Activated naive CD8-positive, alpha-beta T cell treated with anti-CD3 and anti-CD28 coated beads, Interleukin-2, amount 10 ng/mL, durations not matched to agents 7 days and 5 days (primary cell): ENCODE measurements at regions not wholly inside any gene's neighbourhood (a gene's known extent, or its start where the extent isn't known, plus 50 kb on each side); places are given as distances from the start of the nearest gene placed in this dataset.

Experiments used
- ATAC-seq: fragments of 150-1000 bp; cut with Tn5 transposase; one replicate; pipeline ENCODE4 v1.10.0; 2021; ENCODE audit warnings: low read depth, moderate library complexity
- POLR2A ChIA-PET: fragments of 350-600 bp; sonication (Branson Sonifier 250); formaldehyde crosslinking; loops from one replicate; lab custom pipeline; 2021; ENCODE audit warnings: antibody characterized with exemption; lab: Charles Lee
- DNase-seq: peaks from one replicate; pipeline ENCODE4 v3.0.0; 2021
- H3K27ac Mint-ChIP-seq: one replicate; pipeline ENCODE4 v1.8.0; 2022; ENCODE audit warnings: mild to moderate bottlenecking, mixed read lengths
- H3K27me3 Mint-ChIP-seq: one replicate; pipeline ENCODE4 v1.8.0; 2022; ENCODE audit warnings: mild to moderate bottlenecking, moderate library complexity, mixed read lengths
- H3K36me3 Mint-ChIP-seq: one replicate; pipeline ENCODE4 v1.8.0; 2021; ENCODE audit warnings: mild to moderate bottlenecking, mixed read lengths
- H3K4me1 Mint-ChIP-seq: one replicate; pipeline ENCODE4 v1.8.0; 2021; ENCODE audit warnings: mixed read lengths
- H3K4me3 Mint-ChIP-seq: one replicate; pipeline ENCODE4 v1.8.0; 2022; ENCODE audit warnings: mild to moderate bottlenecking, moderate library complexity, mixed read lengths
- H3K9me3 Mint-ChIP-seq: one replicate; pipeline ENCODE4 v1.8.0; 2021; ENCODE audit warnings: mixed read lengths

DNA sequence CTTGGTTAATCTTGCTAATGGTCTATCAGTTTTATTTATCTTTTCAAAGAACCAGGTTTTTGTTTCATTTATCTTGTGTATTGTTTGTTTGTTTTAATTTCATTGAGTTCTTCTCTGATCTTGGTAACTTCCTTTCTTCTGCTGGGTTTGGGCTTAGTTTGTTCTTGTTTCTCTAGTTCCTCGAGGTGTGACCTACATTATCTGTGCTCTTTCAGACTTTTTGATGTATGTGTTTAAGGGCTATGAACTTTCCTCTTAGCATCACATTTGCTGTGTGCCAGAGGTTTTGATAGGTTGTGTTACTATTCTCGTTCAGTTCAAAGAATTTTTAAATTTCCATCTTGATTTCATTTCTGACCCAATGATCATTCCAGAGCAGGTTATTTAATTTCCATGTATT is 365.4 kb upstream of the GATB start:
- H3K36me3 Mint-ChIP-seq, result peaks cover 22% of the 10 kb centered on the region
- no peaks in the 10 kb centered on the region for H3K27me3 Mint-ChIP-seq
- DNase-seq, result no peak
- ATAC-seq, result no peak
- H3K4me1 Mint-ChIP-seq, result peaks cover 10% of the 10 kb centered on the region
- peaks cover 18% of the 10 kb centered on the region for H3K9me3 Mint-ChIP-seq
- POLR2A ChIA-PET, result no interaction called here
- H3K27ac Mint-ChIP-seq, result no peak overlapping the region
- H3K4me3 Mint-ChIP-seq, result no peak overlapping the region

GRCh38 chr4:152118819-152119553 is 358.2 kb upstream of the GATB start:
- Mint-ChIP-seq H3K9me3 (peaks cover 14% of the 10 kb centered on the region), H3K4me1 (peaks cover 21% of the 10 kb centered on the region), H3K27ac (no peak overlapping the region), H3K4me3 (no peak overlapping the region), H3K36me3 (peaks cover 14% of the 10 kb centered on the region), H3K27me3 (no peaks in the 10 kb centered on the region)
- POLR2A ChIA-PET, result no interaction called here
- ATAC-seq (no peak), DNase-seq (no peak)

GRCh38 chr4:152117933-152118507 is 357.2 kb upstream of the GATB start:
- DNase-seq, result no peak
- Mint-ChIP-seq H3K27ac (no peak overlapping the region), H3K36me3 (peaks cover 14% of the 10 kb centered on the region), H3K4me3 (no peak overlapping the region), H3K27me3 (no peaks in the 10 kb centered on the region), H3K9me3 (peaks cover 10% of the 10 kb centered on the region), H3K4me1 (peaks cover 23% of the 10 kb centered on the region)
- ATAC-seq, result no peak
- POLR2A ChIA-PET, result no interaction called here

DNA sequence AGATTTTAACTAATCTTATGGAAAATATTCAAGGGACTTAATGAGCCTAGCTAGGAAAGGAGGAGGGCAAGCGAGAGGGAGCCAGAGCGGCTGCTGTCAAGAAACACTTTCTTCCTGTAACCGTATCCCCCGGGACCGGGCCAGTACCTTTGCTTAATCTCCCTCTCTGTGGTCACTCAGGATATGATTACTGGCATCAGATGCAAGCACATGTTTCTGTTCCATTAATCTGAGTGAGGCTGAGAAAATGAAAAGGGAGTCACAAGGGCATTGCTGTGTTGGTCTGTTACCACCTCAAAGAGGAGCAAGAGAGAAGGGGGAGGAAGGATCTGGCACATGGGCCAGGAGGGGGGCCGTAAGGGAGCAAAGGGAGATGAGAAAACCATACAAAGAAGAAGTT is 356.7 kb upstream of the GATB start:
- H3K36me3 Mint-ChIP-seq, result peaks cover 14% of the 10 kb centered on the region
- H3K27ac Mint-ChIP-seq, result no peak overlapping the region
- H3K27me3 Mint-ChIP-seq, result no peaks in the 10 kb centered on the region
- no peak for DNase-seq
- peaks cover 24% of the 10 kb centered on the region for H3K4me1 Mint-ChIP-seq
- peaks cover 10% of the 10 kb centered on the region for H3K9me3 Mint-ChIP-seq
- ATAC-seq, result no peak
- no peak overlapping the region for H3K4me3 Mint-ChIP-seq
- POLR2A ChIA-PET, result no interaction called here

DNA sequence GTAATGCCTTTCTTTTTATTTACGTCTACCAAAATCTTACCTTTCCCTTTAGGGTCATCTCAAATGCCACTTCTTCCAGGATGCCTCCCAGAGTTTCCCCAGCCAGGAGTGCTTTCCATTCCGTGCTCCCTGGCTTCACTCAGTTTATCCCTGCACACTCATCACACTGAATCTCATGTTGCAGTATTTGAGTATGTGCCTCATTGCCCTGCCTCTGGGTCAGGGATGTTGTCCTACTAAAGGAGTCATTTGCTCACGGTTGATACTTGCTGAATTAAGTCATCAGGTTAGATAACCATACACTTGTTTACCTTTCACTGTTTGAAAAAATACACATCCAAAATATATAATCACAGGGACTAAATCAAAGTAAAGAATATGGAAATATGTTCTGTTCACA is 356.2 kb upstream of the GATB start:
- Mint-ChIP-seq H3K36me3 (peaks cover 14% of the 10 kb centered on the region), H3K27me3 (no peaks in the 10 kb centered on the region), H3K9me3 (peaks cover 9% of the 10 kb centered on the region), H3K4me3 (no peak overlapping the region), H3K27ac (peak overlapping the region; percentile 93), H3K4me1 (peaks cover 27% of the 10 kb centered on the region)
- DNase-seq (no peak), ATAC-seq (no peak)
- POLR2A ChIA-PET, result no interaction called here

- POLR2A ChIA-PET, result interaction anchor here (1.0 to 1.4 kb wide), 3 partner anchors 15 to 23 kb away, joined by 3 to 6 read pairs (median 6); no protein-coding TSS in a partner anchor
Observed at GRCh38 chr4:152115794-152116193, 355.0 kb upstream of the GATB start.

GRCh38 chr4:152115118-152115517 is 354.3 kb upstream of the GATB start:
- Mint-ChIP-seq H3K9me3 (peaks cover 9% of the 10 kb centered on the region), H3K27ac (peak overlapping the region; percentile 93), H3K27me3 (no peaks in the 10 kb centered on the region), H3K4me1 (peaks cover 31% of the 10 kb centered on the region), H3K36me3 (peaks cover 14% of the 10 kb centered on the region), H3K4me3 (no peak overlapping the region)
- ATAC-seq (no peak), DNase-seq (no peak)
- POLR2A ChIA-PET, result interaction anchor here (1.2 to 1.4 kb wide), 2 partner anchors 14 to 24 kb away, joined by 3 to 6 read pairs; no protein-coding TSS in a partner anchor

More at GRCh38 chr4:152115794-152116193, 355.0 kb upstream of the GATB start:
- Mint-ChIP-seq H3K4me3 (peak overlapping the region; percentile 76), H3K27ac (peak overlapping the region; percentile 93), H3K4me1 (peaks cover 27% of the 10 kb centered on the region), H3K36me3 (peaks cover 14% of the 10 kb centered on the region), H3K27me3 (no peaks in the 10 kb centered on the region), H3K9me3 (peaks cover 9% of the 10 kb centered on the region)
- DNase-seq (peak; percentile 64), ATAC-seq (peak; percentile 74)

DNA sequence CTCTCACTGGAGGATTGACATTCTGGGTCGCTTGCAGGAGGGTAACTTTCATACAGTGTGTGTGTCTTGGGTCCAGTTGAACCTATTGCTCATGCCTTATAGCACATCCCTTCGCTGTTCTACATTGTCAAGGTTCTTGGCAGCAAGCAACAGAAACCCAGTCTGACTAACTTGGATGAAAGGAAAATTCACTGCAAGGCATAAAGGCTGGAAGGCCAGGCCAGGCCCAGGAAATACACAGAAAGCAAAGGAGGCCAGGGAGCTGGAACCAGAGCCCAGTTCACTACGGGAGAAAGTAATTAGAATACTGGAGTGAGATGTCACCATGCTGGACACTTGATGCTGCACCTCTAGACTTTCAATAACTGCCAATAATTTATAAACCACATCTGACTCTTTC is 353.8 kb upstream of the GATB start:
- H3K27me3 Mint-ChIP-seq, result no peaks in the 10 kb centered on the region
- POLR2A ChIA-PET, result interaction anchor here (1.2 to 1.4 kb wide), 2 partner anchors 14 to 24 kb away, joined by 3 to 6 read pairs; no protein-coding TSS in a partner anchor

GRCh38 chr4:152112887-152113286 is 352.1 kb upstream of the GATB start:
- peaks cover 14% of the 10 kb centered on the region for H3K36me3 Mint-ChIP-seq
- no peak overlapping the region for H3K27ac Mint-ChIP-seq
- no peak overlapping the region for H3K4me3 Mint-ChIP-seq

More for the DNA sequence above, 353.8 kb upstream of the GATB start:
- no peak overlapping the region for H3K4me3 Mint-ChIP-seq
- H3K9me3 Mint-ChIP-seq, result peaks cover 9% of the 10 kb centered on the region
- peaks cover 34% of the 10 kb centered on the region for H3K4me1 Mint-ChIP-seq
- ATAC-seq (no peak), DNase-seq (no peak)
- peaks cover 14% of the 10 kb centered on the region for H3K36me3 Mint-ChIP-seq
- H3K27ac Mint-ChIP-seq, result peak overlapping the region; percentile 11

DNA sequence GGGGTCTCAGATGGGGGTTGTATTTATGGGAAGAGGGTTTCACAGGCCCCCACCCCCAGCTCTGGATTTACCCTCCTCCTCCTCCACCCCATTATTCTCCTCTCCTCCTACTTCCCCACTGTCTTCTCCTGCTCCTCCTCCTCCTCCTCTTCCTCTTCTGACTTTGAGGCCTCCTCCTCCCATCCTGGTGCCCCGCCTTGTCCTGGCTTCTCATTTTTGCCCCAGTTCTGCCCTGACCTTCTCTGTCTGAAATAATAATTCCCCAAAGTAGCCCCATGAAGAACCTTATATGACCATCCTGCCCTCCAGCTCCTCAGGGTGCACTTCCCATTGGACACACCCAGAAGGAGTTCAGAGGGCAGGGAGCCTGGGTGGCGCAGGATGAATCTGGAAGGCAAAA is 351.4 kb upstream of the GATB start:
- DNase-seq (no peak), ATAC-seq (no peak)
- Mint-ChIP-seq H3K4me3 (no peak overlapping the region), H3K9me3 (peaks cover 9% of the 10 kb centered on the region), H3K27me3 (no peaks in the 10 kb centered on the region), H3K4me1 (peaks cover 40% of the 10 kb centered on the region), H3K36me3 (peaks cover 14% of the 10 kb centered on the region), H3K27ac (no peak overlapping the region)
- POLR2A ChIA-PET, result no interaction called here

More at GRCh38 chr4:152112887-152113286, 352.1 kb upstream of the GATB start:
- H3K9me3 Mint-ChIP-seq, result peaks cover 9% of the 10 kb centered on the region
- POLR2A ChIA-PET, result no interaction called here
- DNase-seq (no peak), ATAC-seq (no peak)
- H3K27me3 Mint-ChIP-seq, result no peaks in the 10 kb centered on the region
- H3K4me1 Mint-ChIP-seq, result peaks cover 40% of the 10 kb centered on the region

GRCh38 chr4:152110780-152111179 is 350.0 kb upstream of the GATB start:
- H3K4me3 Mint-ChIP-seq, result no peak overlapping the region
- POLR2A ChIA-PET, result interaction anchor here (2.8 kb wide), 1 partner anchor 10 kb away, joined by 18 read pairs; no protein-coding TSS in a partner anchor
- no peaks in the 10 kb centered on the region for H3K9me3 Mint-ChIP-seq
- peaks cover 3% of the 10 kb centered on the region for H3K36me3 Mint-ChIP-seq
- no peak overlapping the region for H3K27ac Mint-ChIP-seq
- DNase-seq (no peak), ATAC-seq (no peak)
- peaks cover 34% of the 10 kb centered on the region for H3K4me1 Mint-ChIP-seq
- H3K27me3 Mint-ChIP-seq, result no peaks in the 10 kb centered on the region

- peaks cover 3% of the 10 kb centered on the region for H3K36me3 Mint-ChIP-seq
- no peaks in the 10 kb centered on the region for H3K9me3 Mint-ChIP-seq
- H3K27me3 Mint-ChIP-seq, result no peaks in the 10 kb centered on the region
- POLR2A ChIA-PET, result interaction anchor here (2.8 kb wide), 1 partner anchor 9 kb away, joined by 18 read pairs; no protein-coding TSS in a partner anchor
- ATAC-seq (no peak), DNase-seq (no peak)
- H3K4me3 Mint-ChIP-seq, result no peak overlapping the region
- H3K4me1 Mint-ChIP-seq, result peaks cover 30% of the 10 kb centered on the region
- H3K27ac Mint-ChIP-seq, result peak overlapping the region; percentile 24
Observed at GRCh38 chr4:152109531-152110509, 349.0 kb upstream of the GATB start.
